ENCODE measurements at regions not wholly inside any gene's neighbourhood (a gene's known extent, or its start where the extent isn't known, plus 50 kb on each side); places are given as distances from the start of the nearest gene placed in this dataset.

DNA sequence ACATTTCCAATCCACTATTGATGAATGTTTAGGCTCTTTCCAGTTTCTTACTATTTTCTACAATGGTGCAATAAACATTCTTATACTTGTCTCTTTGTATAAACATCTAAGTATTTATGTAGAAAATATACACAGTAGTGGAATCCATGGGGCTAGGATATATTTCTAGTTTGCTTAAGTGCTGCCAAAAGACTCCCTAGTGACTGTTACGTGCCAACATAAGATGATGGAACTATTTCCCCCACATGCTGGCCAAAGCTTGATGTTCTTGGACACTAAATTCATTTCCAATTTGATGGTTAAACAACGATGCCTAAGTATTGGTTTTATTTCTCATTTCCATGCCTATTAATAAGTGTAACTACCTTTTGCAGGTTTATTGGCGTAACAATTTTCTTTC is 378.4 kb upstream of the HNRNPA3 start:
- TF ChIP-seq, protein P1, sequence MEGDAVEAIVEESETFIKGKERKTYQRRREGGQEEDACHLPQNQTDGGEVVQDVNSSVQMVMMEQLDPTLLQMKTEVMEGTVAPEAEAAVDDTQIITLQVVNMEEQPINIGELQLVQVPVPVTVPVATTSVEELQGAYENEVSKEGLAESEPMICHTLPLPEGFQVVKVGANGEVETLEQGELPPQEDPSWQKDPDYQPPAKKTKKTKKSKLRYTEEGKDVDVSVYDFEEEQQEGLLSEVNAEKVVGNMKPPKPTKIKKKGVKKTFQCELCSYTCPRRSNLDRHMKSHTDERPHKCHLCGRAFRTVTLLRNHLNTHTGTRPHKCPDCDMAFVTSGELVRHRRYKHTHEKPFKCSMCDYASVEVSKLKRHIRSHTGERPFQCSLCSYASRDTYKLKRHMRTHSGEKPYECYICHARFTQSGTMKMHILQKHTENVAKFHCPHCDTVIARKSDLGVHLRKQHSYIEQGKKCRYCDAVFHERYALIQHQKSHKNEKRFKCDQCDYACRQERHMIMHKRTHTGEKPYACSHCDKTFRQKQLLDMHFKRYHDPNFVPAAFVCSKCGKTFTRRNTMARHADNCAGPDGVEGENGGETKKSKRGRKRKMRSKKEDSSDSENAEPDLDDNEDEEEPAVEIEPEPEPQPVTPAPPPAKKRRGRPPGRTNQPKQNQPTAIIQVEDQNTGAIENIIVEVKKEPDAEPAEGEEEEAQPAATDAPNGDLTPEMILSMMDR (IDR thresholded peaks at IDR 0.05 in 4 of 5, conservative IDR thresholded peaks at IDR 0.05 in 1 of 5) = no peak
- TF ChIP-seq POLR2A (IDR thresholded peaks at IDR 0.05) = no peak
